ENCODE measurements at regions not wholly inside any gene's neighbourhood (a gene's known extent, or its start where the extent isn't known, plus 50 kb on each side); places are given as distances from the start of the nearest gene placed in this dataset.

GRCh38 chr2:209323738-209324137 lies 100.1 kb upstream of the MAP2 start:
- Mint-ChIP-seq H3K27me3 (ENCODE audit: unreplicated experiment) (peaks cover 2% of the 10 kb centered on the region), H3K9me3 (ENCODE audit: unreplicated experiment) (peaks cover 1% of the 10 kb centered on the region), H3K4me1 (ENCODE audit: low read depth, unreplicated experiment) (no peaks in the 10 kb centered on the region), H3K4me3 (ENCODE audit: unreplicated experiment) (no peak overlapping the region), H3K27ac (ENCODE audit: unreplicated experiment) (no peak overlapping the region), H3K36me3 (ENCODE audit: unreplicated experiment) (no peaks in the 10 kb centered on the region)
- no peak for DNase-seq
- no peak for TF ChIP-seq CTCF (IDR thresholded peaks at IDR 0.05; ENCODE audit: partially characterized antibody, unreplicated experiment)

GRCh38 chr2:209324281-209324680 lies 99.6 kb upstream of the MAP2 start:
- H3K27me3 Mint-ChIP-seq (ENCODE audit: unreplicated experiment) = peaks cover 2% of the 10 kb centered on the region
- TF ChIP-seq CTCF (IDR thresholded peaks at IDR 0.05; ENCODE audit: partially characterized antibody, unreplicated experiment) = no peak
- H3K36me3 Mint-ChIP-seq (ENCODE audit: unreplicated experiment) = no peaks in the 10 kb centered on the region
- H3K4me3 Mint-ChIP-seq (ENCODE audit: unreplicated experiment) = no peak overlapping the region
- no peaks in the 10 kb centered on the region for H3K4me1 Mint-ChIP-seq (ENCODE audit: low read depth, unreplicated experiment)
- peaks cover 1% of the 10 kb centered on the region for H3K9me3 Mint-ChIP-seq (ENCODE audit: unreplicated experiment)
- DNase-seq = no peak
- no peak overlapping the region for H3K27ac Mint-ChIP-seq (ENCODE audit: unreplicated experiment)

DNA sequence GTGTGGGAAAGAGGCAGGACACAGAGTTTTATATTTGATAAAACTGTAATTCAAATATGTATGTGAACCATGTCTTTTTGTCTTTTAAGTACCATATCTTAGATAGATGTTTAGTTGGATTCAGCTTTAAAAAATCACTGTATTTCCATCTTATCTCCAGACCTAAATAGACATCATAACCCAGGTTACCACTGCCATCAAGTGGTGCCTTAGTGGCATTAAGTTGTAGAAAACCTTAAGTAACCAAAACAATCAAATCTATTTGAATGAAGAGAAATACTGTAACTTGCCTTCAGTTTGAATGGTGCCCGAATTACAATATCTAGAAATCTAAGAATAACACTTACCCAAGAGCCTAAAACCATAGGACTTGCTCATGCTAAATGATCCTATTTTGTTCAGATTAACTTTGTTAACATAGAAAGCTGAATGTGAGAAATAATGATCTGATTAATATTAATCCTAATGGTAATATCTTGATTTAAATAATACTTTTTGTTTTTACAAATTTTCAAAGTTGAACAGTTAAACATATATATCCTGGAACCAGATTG lies 92.5 kb upstream of the MAP2 start:
- H3K36me3 Mint-ChIP-seq (ENCODE audit: unreplicated experiment) = no peaks in the 10 kb centered on the region
- no peaks in the 10 kb centered on the region for H3K27me3 Mint-ChIP-seq (ENCODE audit: unreplicated experiment)
- no peaks in the 10 kb centered on the region for H3K4me1 Mint-ChIP-seq (ENCODE audit: low read depth, unreplicated experiment)
- no peak for DNase-seq
- no peaks in the 10 kb centered on the region for H3K9me3 Mint-ChIP-seq (ENCODE audit: unreplicated experiment)
- H3K4me3 Mint-ChIP-seq (ENCODE audit: unreplicated experiment) = no peak overlapping the region
- TF ChIP-seq CTCF (IDR thresholded peaks at IDR 0.05; ENCODE audit: partially characterized antibody, unreplicated experiment) = peak; percentile 20
- no peak overlapping the region for H3K27ac Mint-ChIP-seq (ENCODE audit: unreplicated experiment)

GRCh38 chr2:209334188-209335017 lies 89.4 kb upstream of the MAP2 start:
- Mint-ChIP-seq H3K4me3 (ENCODE audit: unreplicated experiment) (no peak overlapping the region), H3K4me1 (ENCODE audit: low read depth, unreplicated experiment) (no peaks in the 10 kb centered on the region), H3K9me3 (ENCODE audit: unreplicated experiment) (no peaks in the 10 kb centered on the region), H3K36me3 (ENCODE audit: unreplicated experiment) (no peaks in the 10 kb centered on the region), H3K27ac (ENCODE audit: unreplicated experiment) (no peak overlapping the region), H3K27me3 (ENCODE audit: unreplicated experiment) (no peaks in the 10 kb centered on the region)
- peak; percentile 65 for DNase-seq
- peak; percentile 89 for TF ChIP-seq CTCF (IDR thresholded peaks at IDR 0.05; ENCODE audit: partially characterized antibody, unreplicated experiment)

DNA sequence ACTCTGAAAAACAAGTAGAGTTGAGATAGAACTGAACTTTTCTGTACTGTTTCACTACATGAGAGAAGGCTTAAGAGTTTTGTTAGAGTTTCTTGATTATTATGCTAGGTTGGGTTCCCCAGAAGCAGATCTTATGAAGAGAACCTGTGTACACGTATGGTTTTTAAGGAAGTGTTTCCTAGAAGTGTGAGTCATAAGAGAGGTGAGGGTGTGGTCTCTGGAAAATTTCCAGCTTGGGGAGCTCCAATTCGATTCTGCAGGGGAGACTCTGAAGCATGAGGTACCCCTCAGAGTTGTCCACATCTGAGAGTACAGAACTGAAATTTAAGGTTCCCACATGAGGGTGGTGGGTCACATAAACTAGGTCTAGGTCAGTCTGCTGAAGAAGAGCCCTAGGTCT lies 83.3 kb upstream of the MAP2 start:
- Mint-ChIP-seq H3K4me3 (ENCODE audit: unreplicated experiment) (no peak overlapping the region), H3K36me3 (ENCODE audit: unreplicated experiment) (no peaks in the 10 kb centered on the region), H3K27me3 (ENCODE audit: unreplicated experiment) (no peaks in the 10 kb centered on the region), H3K27ac (ENCODE audit: unreplicated experiment) (no peak overlapping the region), H3K9me3 (ENCODE audit: unreplicated experiment) (no peaks in the 10 kb centered on the region), H3K4me1 (ENCODE audit: low read depth, unreplicated experiment) (no peaks in the 10 kb centered on the region)
- no peak for DNase-seq
- no peak for TF ChIP-seq CTCF (IDR thresholded peaks at IDR 0.05; ENCODE audit: partially characterized antibody, unreplicated experiment)
